CD4-positive, alpha-beta memory T cell (primary cell): ENCODE measurements at regions not wholly inside any gene's neighbourhood (a gene's known extent, or its start where the extent isn't known, plus 50 kb on each side); places are given as distances from the start of the nearest gene placed in this dataset.

ENCODE experiments used
- CTCF ChIA-PET: fragments of 350-600 bp; sonication (Branson Sonifier 250); formaldehyde crosslinking; loops from one replicate; lab custom pipeline; 2021; ENCODE audit warnings: inconsistent platforms; ENCODE audit not compliant: partially characterized antibody; lab: Charles Lee
- POLR2A ChIA-PET: fragments of 350-600 bp; sonication (Branson Sonifier 250); formaldehyde crosslinking; loops from one replicate; lab custom pipeline; 2021; ENCODE audit not compliant: partially characterized antibody; lab: Charles Lee
- DNase-seq, 5 donors: peaks; one replicate each; pipeline versions ENCODE4 v3.0.0 to v3.0.0-alpha.2; 2020 to 2022; ENCODE audit warnings: mixed read lengths in 1 of 5
- H3K27ac ChIP-seq: one replicate; pipeline ENCODE4 v1.7.0; 2013; ENCODE audit warnings: low read depth, low read length
- H3K27me3 ChIP-seq: 2 replicates; pipeline ENCODE4 v1.7.0; 2013; ENCODE audit warnings: mild to moderate bottlenecking, low read length, moderate library complexity; ENCODE audit not compliant: insufficient read depth
- H3K36me3 ChIP-seq: 2 replicates; pipeline ENCODE4 v1.7.0; 2013; ENCODE audit warnings: mild to moderate bottlenecking, low read length, moderate library complexity; ENCODE audit not compliant: insufficient read depth
- H3K4me1 ChIP-seq: 2 replicates; pipeline ENCODE4 v1.7.0; 2013; ENCODE audit warnings: mild to moderate bottlenecking, low read length, moderate library complexity; ENCODE audit not compliant: insufficient read depth
- H3K4me3 ChIP-seq, 2 donors: one replicate each; pipeline ENCODE4 v1.7.0; 2013; ENCODE audit warnings: low read length in 2 of 2, mild to moderate bottlenecking in 1 of 2
- H3K9me3 ChIP-seq, 2 donors: one replicate each; pipeline ENCODE4 v1.7.0; 2013; ENCODE audit warnings: low read length in 2 of 2, control low read depth in 1 of 2; ENCODE audit not compliant: control insufficient read depth in 1 of 2
- H3K27ac Mint-ChIP-seq, 7 donors: one replicate each; pipeline ENCODE4 v1.8.0; 2020 to 2021; ENCODE audit warnings: mixed read lengths in 7 of 7, mild to moderate bottlenecking in 6 of 7, inconsistent platforms in 3 of 7, moderate library complexity in 3 of 7
- H3K27me3 Mint-ChIP-seq, 2 donors: one replicate each; pipeline ENCODE4 v1.8.0; 2020 to 2021; ENCODE audit warnings: mixed read lengths in 2 of 2
- H3K36me3 Mint-ChIP-seq, 2 donors: one replicate each; pipeline ENCODE4 v1.8.0; 2020 to 2021; ENCODE audit warnings: mixed read lengths in 2 of 2, inconsistent platforms in 1 of 2, mild to moderate bottlenecking in 1 of 2
- H3K4me1 Mint-ChIP-seq, 4 donors: one replicate each; pipeline ENCODE4 v1.8.0; 2020 to 2021; ENCODE audit warnings: mixed read lengths in 4 of 4, mild to moderate bottlenecking in 1 of 4
- H3K4me3 Mint-ChIP-seq, 8 donors: one replicate each; pipeline ENCODE4 v1.8.0; 2020 to 2021; ENCODE audit warnings: mixed read lengths in 8 of 8, mild to moderate bottlenecking in 7 of 8, moderate library complexity in 6 of 8, inconsistent platforms in 3 of 8
- H3K9me3 Mint-ChIP-seq, 8 donors: one replicate each; pipeline ENCODE4 v1.8.0; 2020 to 2021; ENCODE audit warnings: mixed read lengths in 8 of 8, mild to moderate bottlenecking in 5 of 8, inconsistent platforms in 3 of 8, moderate library complexity in 1 of 8
- intact Hi-C: fragments of 100-400 bp; cut with micrococcal nuclease; formaldehyde crosslinking; loops from one replicate; pipeline ENCODE4 v1.15.1; 2023

DNA sequence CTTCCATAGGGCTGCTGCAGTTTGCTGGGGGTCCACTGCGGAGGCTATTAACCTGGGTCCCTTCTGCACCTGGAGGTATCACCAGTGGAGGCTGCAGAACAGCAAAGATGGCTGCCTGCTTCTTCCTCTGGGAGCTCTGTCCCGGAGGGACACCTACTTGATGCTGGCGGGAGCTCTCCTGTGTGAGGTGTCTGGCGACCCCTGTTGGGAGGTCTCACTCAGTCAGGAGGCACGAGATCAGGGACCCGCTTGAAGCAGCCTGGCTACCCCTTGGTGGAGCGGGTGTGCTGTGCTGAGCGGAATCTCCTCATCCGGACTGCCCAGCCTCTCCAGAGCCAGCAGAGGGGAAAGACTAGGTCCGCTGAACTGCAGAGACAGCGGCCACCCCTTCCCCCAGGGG is 56.0 kb upstream of the CTXND1 start:
- H3K27ac ChIP-seq: no peak overlapping the region
- DNase-seq: no peak
- Mint-ChIP-seq H3K27me3 (peaks cover 19 to 20% of the 10 kb centered on the region in 2 donors), H3K4me1 (no peaks in the 10 kb centered on the region), H3K4me3 (no peak overlapping the region), H3K36me3 (no peaks in the 10 kb centered on the region), H3K27ac (no peak overlapping the region), H3K9me3 (peaks cover 0 to 11% (median 2%) of the 10 kb centered on the region in 8 donors)
- POLR2A ChIA-PET: no interaction called here
- H3K4me3 ChIP-seq: no peak overlapping the region
- H3K9me3 ChIP-seq: no peaks in the 10 kb centered on the region
- no peaks in the 10 kb centered on the region for H3K27me3 ChIP-seq
- no peaks in the 10 kb centered on the region for H3K36me3 ChIP-seq
- no peaks in the 10 kb centered on the region for H3K4me1 ChIP-seq
- intact Hi-C loops: no loop called here
- CTCF ChIA-PET: no interaction called here

DNA sequence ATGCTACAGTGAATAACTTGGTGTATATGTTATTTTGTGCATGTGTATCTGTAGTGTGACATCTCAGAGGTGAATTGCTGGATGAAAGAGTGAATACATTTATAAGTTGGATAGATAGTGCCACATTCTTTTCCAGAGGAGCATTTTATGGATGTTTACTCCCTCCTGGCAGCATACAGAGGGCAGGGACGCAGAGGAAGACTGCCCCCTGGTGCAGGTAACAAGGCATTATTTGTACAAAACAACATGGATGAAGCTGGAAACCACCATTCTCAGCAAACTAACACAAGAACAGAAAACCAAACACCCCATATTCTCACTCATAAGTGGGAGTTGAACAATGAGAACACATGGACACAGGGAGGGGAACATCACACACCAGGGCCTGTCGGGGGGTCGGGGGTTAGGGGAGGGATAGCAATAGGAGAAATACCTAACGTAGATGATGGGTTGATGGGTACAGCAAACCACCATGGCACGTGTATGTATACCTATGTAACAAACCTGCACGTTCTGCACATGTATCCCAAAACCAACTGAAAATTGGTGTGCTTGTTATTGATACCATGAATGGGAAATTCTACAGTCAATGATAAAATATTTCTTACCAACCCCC is 57.9 kb upstream of the CTXND1 start:
- no peak for DNase-seq
- Mint-ChIP-seq H3K36me3 (no peaks in the 10 kb centered on the region), H3K27me3 (peaks cover 19 to 22% of the 10 kb centered on the region in 2 donors), H3K4me3 (no peak overlapping the region), H3K4me1 (no peaks in the 10 kb centered on the region), H3K9me3 (peaks cover 0 to 10% (median 0%) of the 10 kb centered on the region in 8 donors), H3K27ac (no peak overlapping the region)
- no peaks in the 10 kb centered on the region for H3K9me3 ChIP-seq
- H3K4me3 ChIP-seq: no peak overlapping the region
- no peaks in the 10 kb centered on the region for H3K36me3 ChIP-seq
- H3K4me1 ChIP-seq: no peaks in the 10 kb centered on the region
- H3K27ac ChIP-seq: no peak overlapping the region
- CTCF ChIA-PET: no interaction called here
- intact Hi-C loops: no loop called here
- POLR2A ChIA-PET: no interaction called here
- H3K27me3 ChIP-seq: no peaks in the 10 kb centered on the region

DNA sequence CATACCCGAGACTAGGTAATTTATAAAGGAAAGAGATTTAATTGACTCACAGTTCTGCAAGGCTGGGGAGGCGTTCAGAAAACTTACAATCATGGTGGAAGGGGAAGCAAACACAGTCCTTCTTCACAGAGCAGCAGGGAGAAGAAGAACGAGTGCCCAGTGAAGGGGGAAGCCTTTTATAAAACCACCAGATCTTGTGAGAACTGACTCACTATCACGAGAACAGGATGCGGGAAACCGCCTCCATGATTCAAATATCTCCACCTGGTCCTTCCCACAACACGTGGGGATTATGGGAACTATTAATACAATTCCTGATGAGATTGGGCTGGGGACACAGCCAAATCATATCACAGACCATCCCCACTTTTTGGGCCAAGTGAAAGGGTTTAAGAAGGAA is 58.8 kb upstream of the CTXND1 start:
- Mint-ChIP-seq H3K27me3 (peaks cover 22% of the 10 kb centered on the region in 2 donors), H3K4me3 (no peak overlapping the region), H3K27ac (no peak overlapping the region), H3K4me1 (no peaks in the 10 kb centered on the region), H3K9me3 (peaks cover 0 to 10% (median 0%) of the 10 kb centered on the region in 8 donors), H3K36me3 (no peaks in the 10 kb centered on the region)
- H3K27ac ChIP-seq: no peak overlapping the region
- ChIA-PET CTCF (no interaction called here), POLR2A (no interaction called here)
- DNase-seq: no peak
- no peak overlapping the region for H3K4me3 ChIP-seq
- H3K36me3 ChIP-seq: no peaks in the 10 kb centered on the region
- H3K27me3 ChIP-seq: no peaks in the 10 kb centered on the region
- intact Hi-C loops: no loop called here
- no peaks in the 10 kb centered on the region for H3K4me1 ChIP-seq
- no peaks in the 10 kb centered on the region for H3K9me3 ChIP-seq

DNA sequence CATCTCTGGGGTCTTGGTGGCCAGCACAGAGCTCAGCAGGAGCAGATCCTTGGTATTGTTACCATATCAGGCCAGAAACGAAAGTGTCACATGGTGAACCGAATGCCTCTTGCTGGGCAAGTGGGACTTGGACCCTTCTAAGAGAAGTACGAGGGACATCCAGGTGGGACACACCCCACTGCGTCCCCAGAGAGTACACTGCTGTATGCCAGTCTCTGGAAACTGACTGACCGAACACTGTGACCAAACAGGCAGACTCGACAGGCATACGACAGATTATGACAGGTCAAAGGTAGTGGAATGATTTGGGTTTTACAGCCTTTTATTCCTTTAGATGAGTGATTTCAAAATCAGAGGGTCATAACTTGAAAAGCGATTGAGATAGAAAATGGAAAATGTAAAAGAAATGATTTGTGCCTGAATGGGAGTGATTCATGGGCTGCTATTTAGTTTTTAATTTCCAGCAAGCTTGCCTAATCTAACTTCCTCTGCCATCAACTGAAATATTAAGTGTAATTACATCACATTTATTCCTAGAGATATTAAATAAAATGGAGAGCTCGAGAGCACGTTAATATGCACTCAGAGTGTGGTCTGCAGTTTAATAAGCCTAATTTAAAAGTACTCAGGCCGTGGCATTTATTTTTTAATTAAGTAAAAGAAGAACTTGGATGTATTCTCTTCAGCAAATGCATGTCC is 63.4 kb upstream of the CTXND1 start:
- Mint-ChIP-seq H3K9me3 (no peaks in the 10 kb centered on the region), H3K36me3 (no peaks in the 10 kb centered on the region), H3K4me1 (no peaks in the 10 kb centered on the region), H3K27me3 (peaks cover 10 to 21% of the 10 kb centered on the region in 2 donors), H3K27ac (no peak overlapping the region), H3K4me3 (no peak overlapping the region)
- POLR2A ChIA-PET: no interaction called here
- Histone ChIP-seq H3K4me3 (no peak overlapping the region), H3K4me1 (no peaks in the 10 kb centered on the region), H3K9me3 (no peaks in the 10 kb centered on the region), H3K27ac (no peak overlapping the region), H3K27me3 (no peaks in the 10 kb centered on the region), H3K36me3 (no peaks in the 10 kb centered on the region)
- DNase-seq: no peak
- intact Hi-C loops: no loop called here
- CTCF ChIA-PET: no interaction called here

DNA sequence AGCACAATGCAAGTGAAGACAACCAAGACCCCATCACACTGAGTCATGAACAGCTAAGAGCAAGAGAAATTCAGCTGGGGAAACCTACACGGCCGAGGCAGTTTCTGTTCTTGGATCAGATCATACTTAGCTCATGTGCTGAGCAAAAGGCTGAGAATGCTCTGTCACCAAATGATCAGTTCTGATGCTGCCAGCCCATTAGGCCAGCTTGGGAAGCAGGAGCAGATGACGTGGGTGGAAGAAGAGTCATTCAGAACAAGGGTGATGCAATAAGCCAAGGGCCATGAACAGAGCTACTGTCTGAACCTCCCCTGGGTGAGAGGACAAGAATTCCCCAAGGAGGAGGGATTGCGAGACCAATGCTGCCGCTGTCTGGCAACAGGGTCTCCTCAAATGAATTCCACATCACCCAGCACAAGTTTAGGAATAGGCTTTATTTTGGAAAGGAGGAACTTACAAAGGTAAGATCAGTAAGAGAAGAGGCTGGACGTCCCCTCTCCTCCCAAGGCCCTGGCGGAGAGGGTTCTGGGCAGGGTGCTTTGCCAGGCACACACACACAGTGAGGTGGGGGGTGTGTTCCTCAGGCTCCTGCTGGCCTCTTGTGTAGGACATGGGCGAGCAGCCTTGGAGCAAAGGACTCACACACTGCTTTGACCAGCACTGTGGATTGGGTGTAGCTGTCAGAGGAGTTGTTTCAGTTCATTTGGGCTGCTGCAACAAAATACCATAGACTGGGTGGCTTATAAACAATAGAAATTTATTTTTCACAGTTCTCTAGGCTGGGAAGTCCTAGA is 65.6 kb upstream of the CTXND1 start:
- no peaks in the 10 kb centered on the region for H3K36me3 ChIP-seq
- no peak overlapping the region for H3K27ac ChIP-seq
- H3K4me1 ChIP-seq: no peaks in the 10 kb centered on the region
- Mint-ChIP-seq H3K9me3 (peaks cover 0 to 5% (median 0%) of the 10 kb centered on the region in 8 donors), H3K4me3 (no peak overlapping the region), H3K27me3 (peaks cover 10 to 18% of the 10 kb centered on the region in 2 donors), H3K36me3 (no peaks in the 10 kb centered on the region), H3K4me1 (no peaks in the 10 kb centered on the region), H3K27ac (no peak overlapping the region)
- DNase-seq: no peak
- H3K4me3 ChIP-seq: no peak overlapping the region
- CTCF ChIA-PET: no interaction called here
- H3K9me3 ChIP-seq: no peaks in the 10 kb centered on the region
- POLR2A ChIA-PET: no interaction called here
- H3K27me3 ChIP-seq: no peaks in the 10 kb centered on the region
- intact Hi-C loops: no loop called here

DNA sequence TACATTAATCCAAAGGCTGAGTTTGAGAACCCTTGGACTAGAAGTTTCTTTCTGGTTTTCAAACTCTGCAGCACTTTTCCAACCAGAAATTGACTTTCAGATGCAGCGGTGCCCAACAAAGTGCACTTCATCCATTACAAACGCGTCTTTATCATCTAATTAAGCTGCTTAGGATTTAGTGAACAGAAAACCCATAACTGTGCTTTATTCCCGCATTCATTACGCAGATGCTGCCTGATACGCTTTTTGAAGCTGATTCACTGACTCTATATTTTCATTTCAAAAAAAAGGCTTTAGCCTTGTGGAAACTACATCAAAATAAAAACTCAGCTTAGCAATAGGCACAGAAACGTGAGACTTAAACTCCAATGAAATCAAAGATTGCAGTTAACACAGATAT is 69.8 kb upstream of the CTXND1 start:
- Histone ChIP-seq H3K4me1 (no peaks in the 10 kb centered on the region), H3K27me3 (no peaks in the 10 kb centered on the region), H3K36me3 (no peaks in the 10 kb centered on the region), H3K27ac (no peak overlapping the region), H3K9me3 (no peaks in the 10 kb centered on the region), H3K4me3 (no peak overlapping the region)
- Mint-ChIP-seq H3K27me3 (peaks cover 12 to 13% of the 10 kb centered on the region in 2 donors), H3K4me1 (no peaks in the 10 kb centered on the region), H3K36me3 (no peaks in the 10 kb centered on the region), H3K9me3 (peaks cover 0 to 5% (median 2%) of the 10 kb centered on the region in 8 donors), H3K27ac (no peak overlapping the region), H3K4me3 (no peak overlapping the region)
- intact Hi-C loops: no loop called here
- ChIA-PET CTCF (no interaction called here), POLR2A (no interaction called here)
- no peak for DNase-seq

DNA sequence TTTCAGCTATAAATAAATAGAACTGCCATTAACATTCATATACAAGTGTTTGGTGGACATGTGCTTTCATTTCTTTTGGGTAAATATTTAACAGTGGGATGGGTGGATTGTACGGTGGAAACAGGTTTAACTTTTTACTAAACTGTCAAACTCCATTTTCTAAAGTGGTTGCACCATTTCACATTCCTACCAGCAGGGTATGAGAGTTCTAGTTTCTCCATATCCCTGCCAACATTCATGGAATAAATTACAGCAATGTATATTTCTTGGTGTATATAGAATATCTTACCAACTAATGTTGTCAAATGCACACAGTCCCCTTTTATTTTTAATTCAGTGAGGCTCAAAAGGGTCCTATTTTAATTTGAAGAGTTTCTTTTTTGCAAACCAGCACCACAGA is 71.3 kb upstream of the CTXND1 start:
- Histone ChIP-seq H3K4me3 (no peak overlapping the region), H3K27me3 (no peaks in the 10 kb centered on the region), H3K9me3 (no peaks in the 10 kb centered on the region), H3K27ac (no peak overlapping the region), H3K36me3 (no peaks in the 10 kb centered on the region), H3K4me1 (no peaks in the 10 kb centered on the region)
- no peak overlapping the region for H3K27ac Mint-ChIP-seq
- intact Hi-C loops: no loop called here
- peaks cover 0 to 10% (median 4%) of the 10 kb centered on the region in 8 donors for H3K9me3 Mint-ChIP-seq
- H3K36me3 Mint-ChIP-seq: no peaks in the 10 kb centered on the region
- H3K4me1 Mint-ChIP-seq: no peaks in the 10 kb centered on the region
- POLR2A ChIA-PET: no interaction called here
- no peak for DNase-seq
- H3K27me3 Mint-ChIP-seq: peaks cover 8 to 10% of the 10 kb centered on the region in 2 donors
- no peak overlapping the region for H3K4me3 Mint-ChIP-seq
- CTCF ChIA-PET: no interaction called here
